ENCODE measurements at regions not wholly inside any gene's neighbourhood (a gene's known extent, or its start where the extent isn't known, plus 50 kb on each side); places are given as distances from the start of the nearest gene placed in this dataset.

- TF ChIP-seq POLR2A (IDR thresholded peaks at IDR 0.05; ENCODE audit: low read depth, low read length): no peak
- TF ChIP-seq POLR2AphosphoS5 (IDR thresholded peaks at IDR 0.05; ENCODE audit: low read depth, low read length): no peak
- no peak for TF ChIP-seq TAF1 (IDR thresholded peaks at IDR 0.05; ENCODE audit: borderline replicate concordance, low read depth, low read length)
These were observed 73.6 kb upstream of the SYPL1 start for GRCh38 chr7:106185719-106186118.

Data from GM12892 (cell line).